Mucosa of descending colon (tissue), 3 donors: ENCODE measurements at regions not wholly inside any gene's neighbourhood (a gene's known extent, or its start where the extent isn't known, plus 50 kb on each side); places are given as distances from the start of the nearest gene placed in this dataset.

Experiments
- ATAC-seq: fragments of 200-7000 bp; cut with Tn5 transposase; one replicate; pipeline ENCODE4 v1.9.1; 2020; ENCODE audit warnings: mild to moderate bottlenecking, moderate library complexity
- DNase-seq, 3 donors: peaks; one replicate each; pipeline ENCODE4 v3.0.0-alpha.2; 2020
- H3K36me3 ChIP-seq: fragments of 200-600 bp; one replicate; pipeline ENCODE4 v1.8.0; 2021; ENCODE audit warnings: low read depth, mild to moderate bottlenecking
- H3K4me1 ChIP-seq: fragments of 200-600 bp; one replicate; pipeline ENCODE4 v1.8.0; 2021; ENCODE audit warnings: low read depth, mild to moderate bottlenecking
- H3K4me3 ChIP-seq: fragments of 200-600 bp; one replicate; pipeline ENCODE4 v1.8.0; 2021; ENCODE audit warnings: mild to moderate bottlenecking
- H3K9me3 ChIP-seq: fragments of 200-600 bp; one replicate; pipeline ENCODE4 v1.8.0; 2021; ENCODE audit warnings: mild to moderate bottlenecking
- CTCF ChIP-seq: fragments of 200-600 bp; IDR thresholded peaks from one replicate; pipeline ENCODE4 v1.8.0; 2022; ENCODE audit warnings: antibody characterized with exemption, mild to moderate bottlenecking
- intact Hi-C, 2 donors: fragments of 100-400 bp; cut with DNase I in 1 of 2; cut with micrococcal nuclease in 1 of 2; formaldehyde crosslinking; loops; one replicate each; pipeline versions ENCODE4 v1.11.0 to v1.11.1; 2022; cut with DNase I, micrococcal nuclease
- donor health status: DM: no; HTN: no; CAD: no; lungs with moderate emphysema.
- donor health status: DM: no; HTN: no; CAD: no.
- donor health status: DM: no; HTN: yes; CAD: no.

GRCh38 chr6:168825226-168826077 is 384.5 kb downstream of the SMOC2 start:
- H3K4me3 ChIP-seq, result no peak overlapping the region
- no peak for DNase-seq
- TF ChIP-seq CTCF, result no peak
- no peaks in the 10 kb centered on the region for H3K4me1 ChIP-seq
- H3K36me3 ChIP-seq, result no peaks in the 10 kb centered on the region
- ATAC-seq, result no peak
- intact Hi-C loops, result no loop called here
- no peaks in the 10 kb centered on the region for H3K9me3 ChIP-seq

- Histone ChIP-seq H3K9me3 (no peaks in the 10 kb centered on the region), H3K4me3 (no peak overlapping the region), H3K36me3 (no peaks in the 10 kb centered on the region), H3K4me1 (no peaks in the 10 kb centered on the region)
- DNase-seq (peak in 1 of 3 donors; percentile 18), ATAC-seq (peak; percentile 18)
- no peak for TF ChIP-seq CTCF
- intact Hi-C loops, result no loop called here
These were observed 382.6 kb downstream of the SMOC2 start for GRCh38 chr6:168823397-168824212.

GRCh38 chr6:168822376-168822775 is 381.4 kb downstream of the SMOC2 start:
- TF ChIP-seq CTCF, result no peak

GRCh38 chr6:168819546-168819945 is 378.6 kb downstream of the SMOC2 start:
- DNase-seq (no peak), ATAC-seq (no peak)
- Histone ChIP-seq H3K4me1 (no peaks in the 10 kb centered on the region), H3K9me3 (no peaks in the 10 kb centered on the region), H3K4me3 (no peak overlapping the region), H3K36me3 (no peaks in the 10 kb centered on the region)
- no peak for TF ChIP-seq CTCF
- intact Hi-C loops, result no loop called here

More at GRCh38 chr6:168822376-168822775, 381.4 kb downstream of the SMOC2 start:
- no peak overlapping the region for H3K4me3 ChIP-seq
- intact Hi-C loops, result no loop called here
- no peak for ATAC-seq
- H3K4me1 ChIP-seq, result no peaks in the 10 kb centered on the region
- no peaks in the 10 kb centered on the region for H3K9me3 ChIP-seq
- DNase-seq, result no peak
- H3K36me3 ChIP-seq, result no peaks in the 10 kb centered on the region

GRCh38 chr6:168817558-168818159 is 376.7 kb downstream of the SMOC2 start:
- no peaks in the 10 kb centered on the region for H3K9me3 ChIP-seq
- no peaks in the 10 kb centered on the region for H3K4me1 ChIP-seq
- no peak for ATAC-seq
- intact Hi-C loops, result no loop called here
- no peak overlapping the region for H3K4me3 ChIP-seq
- no peaks in the 10 kb centered on the region for H3K36me3 ChIP-seq
- no peak for DNase-seq
- TF ChIP-seq CTCF, result no peak
